Sigmoid colon (tissue), 6 donors: ENCODE measurements at regions not wholly inside any gene's neighbourhood (a gene's known extent, or its start where the extent isn't known, plus 50 kb on each side); places are given as distances from the start of the nearest gene placed in this dataset.

ENCODE experiments used
- DNase-seq: peaks from one replicate; pipeline ENCODE4 v3.0.0-alpha.2; 2019
- H3K27ac ChIP-seq, 4 donors: fragments of 200-600 bp; sonication (generic); one replicate each; pipeline ENCODE4 v1.5.1; 2016 to 2019; ENCODE audit warnings: mild to moderate bottlenecking in 1 of 4
- H3K27me3 ChIP-seq, 3 donors: fragments of 200-600 bp; sonication (generic); one replicate each; pipeline ENCODE4 v1.5.1; 2019; ENCODE audit warnings: mild to moderate bottlenecking in 1 of 3
- H3K36me3 ChIP-seq, 4 donors: fragments of 200-600 bp; sonication (generic); one replicate each; pipeline ENCODE4 v1.5.1; 2016 to 2019
- H3K4me1 ChIP-seq, 4 donors: fragments of 200-600 bp; sonication (generic); one replicate each; pipeline ENCODE4 v1.5.1; 2017 to 2019
- H3K4me3 ChIP-seq, 4 donors: fragments of 200-600 bp; sonication (generic); one replicate each; pipeline ENCODE4 v1.5.1; 2017 to 2019; ENCODE audit warnings: mild to moderate bottlenecking in 2 of 4, moderate library complexity in 1 of 4
- H3K9me3 ChIP-seq, 4 donors: fragments of 200-600 bp in 3 of 4; sonication (generic) in 3 of 4; one replicate each; pipeline versions ENCODE4 v1.5.1 to v1.6.1; 2013 to 2019
- CTCF ChIP-seq, 4 experiments: fragments of 450-650 bp in 3 of 4; fragments of 200-600 bp in 1 of 4; IDR thresholded peaks; one replicate each; pipeline ENCODE4 v1.5.1; 2016 to 2019; ENCODE audit warnings: antibody characterized with exemption in 4 of 4, mild to moderate bottlenecking in 3 of 4, moderate library complexity in 2 of 4
- EP300 ChIP-seq, 4 donors: sonication (generic); formaldehyde crosslinking; IDR thresholded peaks; one replicate each; pipeline ENCODE4 v1.6.1; 2017; ENCODE audit warnings: antibody characterized with exemption in 4 of 4
- POLR2A ChIP-seq, 2 donors: fragments of 450-650 bp; IDR thresholded peaks; one replicate each; pipeline ENCODE4 v1.6.1; 2016; ENCODE audit warnings: antibody characterized with exemption in 2 of 2, mild to moderate bottlenecking in 2 of 2, moderate library complexity in 2 of 2
- POLR2AphosphoS5 ChIP-seq, 4 donors: sonication (generic); formaldehyde crosslinking; IDR thresholded peaks; one replicate each; pipeline ENCODE4 v1.6.1; 2017; ENCODE audit warnings: antibody characterized with exemption in 4 of 4
- WGBS, 2 donors: extraction: QIAGEN DNeasy Blood & Tissue Kit; methylation state at CpG; one replicate each; pipeline ENCODE4 v1.1.7; 2013; 5-methylcytosine and 5-hydroxymethylcytosine counted together
- intact Hi-C: fragments of 100-400 bp; cut with DNase I; formaldehyde crosslinking; loops from one replicate; pipeline ENCODE4 v1.15.1; 2023
- donor health status: healthy with polysubstance abuse.
- donor health status: healthy.

DNA sequence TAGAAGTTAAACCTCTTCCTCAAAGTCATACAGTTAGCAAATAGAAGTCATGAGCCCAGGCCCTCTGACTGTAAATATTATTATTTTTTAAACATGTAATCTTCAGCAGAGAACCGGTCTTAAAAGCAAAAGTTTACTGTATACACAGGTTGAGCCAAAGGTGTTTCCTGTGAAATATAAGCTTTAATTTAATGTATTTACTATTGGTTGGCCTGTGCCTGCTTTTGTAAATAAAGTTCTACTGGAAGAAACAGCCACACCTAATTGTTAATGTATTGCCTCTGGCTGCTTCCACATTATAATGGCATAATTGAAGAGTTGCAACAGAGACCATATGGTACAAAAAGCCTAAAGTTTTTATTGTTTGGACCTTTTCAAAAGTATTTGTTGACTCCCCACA is 61.0 kb upstream of the PRDM8 start:
- Histone ChIP-seq H3K36me3 (no peaks in the 10 kb centered on the region), H3K4me3 (no peak overlapping the region), H3K27ac (no peak overlapping the region), H3K27me3 (no peaks in the 10 kb centered on the region), H3K4me1 (no peaks in the 10 kb centered on the region), H3K9me3 (no peaks in the 10 kb centered on the region)
- TF ChIP-seq POLR2AphosphoS5 (IDR thresholded peaks at IDR 0.05) = no peak
- TF ChIP-seq EP300 (IDR thresholded peaks at IDR 0.05) = no peak
- no peak for TF ChIP-seq POLR2A (IDR thresholded peaks at IDR 0.05)
- no peak for TF ChIP-seq CTCF (IDR thresholded peaks at IDR 0.05)
- DNase-seq = no peak
- intact Hi-C loops = no loop called here
- 21 to 64% methylated on average over 1 of the region's 1 CpG for WGBS, 2 donors

GRCh38 chr4:80135702-80136058 is 61.6 kb upstream of the PRDM8 start:
- Histone ChIP-seq H3K27ac (no peak overlapping the region), H3K27me3 (no peaks in the 10 kb centered on the region), H3K9me3 (no peaks in the 10 kb centered on the region), H3K4me1 (no peaks in the 10 kb centered on the region), H3K36me3 (no peaks in the 10 kb centered on the region), H3K4me3 (no peak overlapping the region)
- no peak for TF ChIP-seq POLR2A (IDR thresholded peaks at IDR 0.05)
- TF ChIP-seq CTCF (IDR thresholded peaks at IDR 0.05) = no peak
- TF ChIP-seq POLR2AphosphoS5 (IDR thresholded peaks at IDR 0.05) = no peak
- no peak for TF ChIP-seq EP300 (IDR thresholded peaks at IDR 0.05)
- intact Hi-C loops = no loop called here
- no peak for DNase-seq

DNA sequence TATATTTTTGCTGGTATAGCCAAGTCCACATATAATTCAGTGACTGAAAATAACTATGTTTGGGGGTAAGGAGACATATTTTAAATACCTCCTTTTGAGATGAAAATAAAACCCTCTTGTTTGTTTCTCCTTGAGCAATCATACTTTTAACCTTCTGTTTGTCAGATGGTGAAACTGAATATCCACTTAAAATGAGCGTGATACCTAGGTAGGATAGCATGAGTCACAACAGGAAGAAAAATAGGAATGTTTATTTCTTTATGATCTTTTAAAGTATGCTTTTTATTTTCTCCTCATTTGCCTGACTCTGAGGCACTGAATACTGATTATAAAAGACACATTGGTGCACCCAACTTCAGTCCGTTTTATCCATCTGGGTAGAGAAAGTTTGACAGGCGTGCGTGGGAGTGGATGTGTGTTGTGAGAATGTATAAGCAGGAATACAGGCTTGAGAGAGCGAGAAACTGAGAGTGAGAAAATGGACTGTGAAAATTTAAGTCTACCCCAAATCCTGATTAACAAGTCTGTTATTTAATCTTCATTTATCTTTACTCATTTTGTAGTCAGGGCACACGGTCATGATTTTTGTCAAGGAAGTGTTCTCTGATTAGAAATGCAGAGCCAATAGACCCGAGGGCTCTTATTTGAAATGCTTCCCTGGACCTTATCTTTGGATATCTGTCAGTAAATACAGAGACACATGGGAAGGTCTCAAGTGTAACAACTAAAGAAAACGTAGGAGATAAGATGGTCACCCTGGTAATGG is 62.1 kb upstream of the ANTXR2 start:
- H3K9me3 ChIP-seq = no peaks in the 10 kb centered on the region
- DNase-seq = no peak
- intact Hi-C loops = no loop called here
- H3K4me1 ChIP-seq = no peaks in the 10 kb centered on the region
- H3K4me3 ChIP-seq = no peak overlapping the region
- 39 to 78% methylated on average over 8 of the region's 8 CpGs for WGBS, 2 donors
- no peaks in the 10 kb centered on the region for H3K27me3 ChIP-seq
- no peaks in the 10 kb centered on the region for H3K36me3 ChIP-seq
- no peak for TF ChIP-seq EP300 (IDR thresholded peaks at IDR 0.05)
- TF ChIP-seq POLR2AphosphoS5 (IDR thresholded peaks at IDR 0.05) = no peak
- TF ChIP-seq CTCF (IDR thresholded peaks at IDR 0.05) = no peak
- no peak for TF ChIP-seq POLR2A (IDR thresholded peaks at IDR 0.05)
- no peak overlapping the region for H3K27ac ChIP-seq

DNA sequence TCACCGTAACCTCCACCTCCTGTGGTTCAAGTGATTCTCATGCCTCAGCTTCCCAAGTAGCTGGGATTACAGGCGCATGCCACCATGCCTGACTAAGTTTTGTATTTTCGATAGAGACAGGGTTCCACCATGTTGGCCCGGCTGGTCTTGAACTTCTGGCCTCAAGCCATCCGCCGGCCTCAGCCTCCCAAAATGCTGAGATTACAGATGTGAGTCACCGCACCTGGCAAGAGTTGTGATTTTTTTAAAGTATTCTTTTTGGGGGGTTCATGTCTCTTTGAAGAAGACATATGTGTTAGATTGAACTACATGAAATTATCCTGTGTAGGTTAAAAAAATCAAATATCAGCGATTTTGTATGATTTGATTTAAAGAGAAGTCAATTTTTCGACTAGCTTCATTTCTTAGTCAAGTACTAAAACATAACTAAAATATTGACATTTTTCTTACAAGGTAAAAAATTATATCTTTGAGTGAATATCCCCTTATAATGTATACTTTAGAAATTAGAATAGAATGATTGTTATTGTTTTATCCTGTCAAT is 60.3 kb upstream of the ANTXR2 start:
- no peaks in the 10 kb centered on the region for H3K27me3 ChIP-seq
- no peaks in the 10 kb centered on the region for H3K4me1 ChIP-seq
- no peak overlapping the region for H3K27ac ChIP-seq
- no peaks in the 10 kb centered on the region for H3K9me3 ChIP-seq
- no peaks in the 10 kb centered on the region for H3K36me3 ChIP-seq
- no peak for DNase-seq
- no peak for TF ChIP-seq CTCF (IDR thresholded peaks at IDR 0.05)
- TF ChIP-seq POLR2A (IDR thresholded peaks at IDR 0.05) = no peak
- TF ChIP-seq EP300 (IDR thresholded peaks at IDR 0.05) = no peak
- no peak for TF ChIP-seq POLR2AphosphoS5 (IDR thresholded peaks at IDR 0.05)
- WGBS, 2 donors = 95 to 97% methylated on average over 9 of the region's 9 CpGs
- H3K4me3 ChIP-seq = no peak overlapping the region
- intact Hi-C loops = no loop called here

DNA sequence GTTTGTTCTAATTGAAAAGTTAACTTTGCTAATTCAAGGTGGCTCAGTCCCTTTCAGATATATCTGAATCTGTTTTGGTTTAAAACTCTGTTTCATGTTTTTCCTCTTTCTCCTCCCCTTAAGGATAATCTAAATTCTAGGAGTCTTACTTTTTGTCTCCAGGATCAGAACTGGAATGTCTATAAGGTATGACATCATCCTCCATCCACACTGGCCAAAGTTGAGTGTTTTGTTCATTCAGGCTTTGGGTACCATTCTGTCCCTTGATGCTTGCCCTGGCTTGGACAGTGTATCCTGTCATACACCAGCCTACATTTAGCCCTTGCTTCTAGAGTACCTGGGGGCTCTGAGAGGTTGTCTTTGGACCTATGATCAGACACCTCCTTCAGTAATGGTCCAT is 56.8 kb upstream of the ANTXR2 start:
- no peaks in the 10 kb centered on the region for H3K9me3 ChIP-seq
- no peak overlapping the region for H3K27ac ChIP-seq
- TF ChIP-seq EP300 (IDR thresholded peaks at IDR 0.05) (no peak), CTCF (IDR thresholded peaks at IDR 0.05) (no peak), POLR2AphosphoS5 (IDR thresholded peaks at IDR 0.05) (no peak), POLR2A (IDR thresholded peaks at IDR 0.05) (no peak)
- H3K4me3 ChIP-seq = no peak overlapping the region
- intact Hi-C loops = no loop called here
- no peak for DNase-seq
- H3K27me3 ChIP-seq = no peaks in the 10 kb centered on the region
- H3K4me1 ChIP-seq = no peaks in the 10 kb centered on the region
- no peaks in the 10 kb centered on the region for H3K36me3 ChIP-seq
